ENCODE measurements at regions not wholly inside any gene's neighbourhood (a gene's known extent, or its start where the extent isn't known, plus 50 kb on each side); places are given as distances from the start of the nearest gene placed in this dataset.

DNA sequence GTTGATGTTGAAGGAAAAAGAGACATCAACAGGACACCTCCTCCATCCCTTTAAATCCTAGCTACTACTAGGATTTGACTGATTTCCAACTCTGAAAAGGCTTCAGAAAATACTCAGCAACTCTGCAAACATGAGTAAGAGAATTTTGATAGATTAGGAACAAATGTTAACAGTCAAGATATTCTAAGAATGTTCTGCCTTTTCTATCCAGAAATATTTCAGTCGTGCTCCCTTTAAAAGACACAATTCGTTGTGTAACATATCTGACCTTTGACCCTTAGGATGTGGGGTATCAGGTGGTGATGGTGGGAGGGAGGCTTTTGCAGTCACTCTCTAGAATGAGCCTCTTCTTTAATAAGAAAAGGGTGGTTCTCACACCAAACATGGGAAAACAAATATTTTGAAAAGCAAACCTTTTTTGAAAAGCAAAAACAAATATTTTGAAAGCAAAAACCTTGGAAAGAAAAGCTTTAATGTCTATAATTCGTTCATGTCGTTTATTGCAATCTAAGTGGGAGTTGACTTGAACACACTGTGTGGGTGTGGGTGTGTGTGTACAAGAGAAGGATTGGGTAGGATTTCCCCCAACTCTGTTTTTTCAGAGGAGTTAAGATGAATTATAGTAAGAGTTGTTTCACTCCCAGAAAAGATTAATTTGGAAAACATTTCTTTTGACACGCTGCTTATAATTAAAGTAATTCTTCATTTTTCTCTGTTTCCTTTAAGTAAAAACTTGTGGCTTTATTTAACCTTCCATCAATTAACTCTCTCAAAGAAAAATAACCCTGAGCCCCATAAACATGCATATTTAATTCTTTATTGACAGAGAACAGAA, 152.8 kb downstream of the TMEM167A start:
- TF ChIP-seq, protein P1, sequence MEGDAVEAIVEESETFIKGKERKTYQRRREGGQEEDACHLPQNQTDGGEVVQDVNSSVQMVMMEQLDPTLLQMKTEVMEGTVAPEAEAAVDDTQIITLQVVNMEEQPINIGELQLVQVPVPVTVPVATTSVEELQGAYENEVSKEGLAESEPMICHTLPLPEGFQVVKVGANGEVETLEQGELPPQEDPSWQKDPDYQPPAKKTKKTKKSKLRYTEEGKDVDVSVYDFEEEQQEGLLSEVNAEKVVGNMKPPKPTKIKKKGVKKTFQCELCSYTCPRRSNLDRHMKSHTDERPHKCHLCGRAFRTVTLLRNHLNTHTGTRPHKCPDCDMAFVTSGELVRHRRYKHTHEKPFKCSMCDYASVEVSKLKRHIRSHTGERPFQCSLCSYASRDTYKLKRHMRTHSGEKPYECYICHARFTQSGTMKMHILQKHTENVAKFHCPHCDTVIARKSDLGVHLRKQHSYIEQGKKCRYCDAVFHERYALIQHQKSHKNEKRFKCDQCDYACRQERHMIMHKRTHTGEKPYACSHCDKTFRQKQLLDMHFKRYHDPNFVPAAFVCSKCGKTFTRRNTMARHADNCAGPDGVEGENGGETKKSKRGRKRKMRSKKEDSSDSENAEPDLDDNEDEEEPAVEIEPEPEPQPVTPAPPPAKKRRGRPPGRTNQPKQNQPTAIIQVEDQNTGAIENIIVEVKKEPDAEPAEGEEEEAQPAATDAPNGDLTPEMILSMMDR (IDR thresholded peaks at IDR 0.05): no peak
- TF ChIP-seq EZH2 (IDR thresholded peaks at IDR 0.05) (no peak), EZH2phosphoT487 (IDR thresholded peaks at IDR 0.05) (no peak)
